ENCODE measurements at regions not wholly inside any gene's neighbourhood (a gene's known extent, or its start where the extent isn't known, plus 50 kb on each side); places are given as distances from the start of the nearest gene placed in this dataset.
A peak's percentile ranks its signal among the peaks of the same experiment; 100 is the strongest.

DNA sequence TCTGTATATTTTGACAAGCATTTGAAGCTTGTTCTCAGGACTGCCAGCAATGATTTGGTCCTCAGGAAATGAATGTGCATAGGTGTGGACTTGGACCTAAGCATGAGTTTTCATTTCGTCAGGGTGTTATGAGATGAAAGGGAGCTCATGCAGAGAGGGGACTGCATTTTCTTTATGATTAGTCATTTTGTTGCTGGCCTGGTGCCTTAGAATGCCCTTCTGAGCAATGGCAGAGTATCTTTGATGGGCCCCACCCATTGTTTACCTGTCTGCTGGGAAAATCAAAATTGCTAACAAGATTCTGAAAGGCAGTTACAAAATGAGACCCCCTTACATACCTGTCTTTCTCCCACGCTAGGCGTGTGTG, 51.5 kb upstream of the MTHFD1L start:
- Histone ChIP-seq H3K36me3 (peaks cover 6% of the 10 kb centered on the region), H3K27ac (peak overlapping the region; percentile 61 to 69), H3K4me1 (peaks cover 0 to 12% of the 10 kb centered on the region in 2 donors), H3K27me3 (no peaks in the 10 kb centered on the region), H3K4me3 (no peak overlapping the region), H3K9me3 (no peaks in the 10 kb centered on the region)
- TF ChIP-seq, protein P1, sequence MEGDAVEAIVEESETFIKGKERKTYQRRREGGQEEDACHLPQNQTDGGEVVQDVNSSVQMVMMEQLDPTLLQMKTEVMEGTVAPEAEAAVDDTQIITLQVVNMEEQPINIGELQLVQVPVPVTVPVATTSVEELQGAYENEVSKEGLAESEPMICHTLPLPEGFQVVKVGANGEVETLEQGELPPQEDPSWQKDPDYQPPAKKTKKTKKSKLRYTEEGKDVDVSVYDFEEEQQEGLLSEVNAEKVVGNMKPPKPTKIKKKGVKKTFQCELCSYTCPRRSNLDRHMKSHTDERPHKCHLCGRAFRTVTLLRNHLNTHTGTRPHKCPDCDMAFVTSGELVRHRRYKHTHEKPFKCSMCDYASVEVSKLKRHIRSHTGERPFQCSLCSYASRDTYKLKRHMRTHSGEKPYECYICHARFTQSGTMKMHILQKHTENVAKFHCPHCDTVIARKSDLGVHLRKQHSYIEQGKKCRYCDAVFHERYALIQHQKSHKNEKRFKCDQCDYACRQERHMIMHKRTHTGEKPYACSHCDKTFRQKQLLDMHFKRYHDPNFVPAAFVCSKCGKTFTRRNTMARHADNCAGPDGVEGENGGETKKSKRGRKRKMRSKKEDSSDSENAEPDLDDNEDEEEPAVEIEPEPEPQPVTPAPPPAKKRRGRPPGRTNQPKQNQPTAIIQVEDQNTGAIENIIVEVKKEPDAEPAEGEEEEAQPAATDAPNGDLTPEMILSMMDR (IDR thresholded peaks at IDR 0.05): no peak
- DNase-seq (ENCODE audit: low spot score): no peak

Data from right atrium auricular region (tissue), 2 donors.